Activated CD8-positive, alpha-beta memory T cell treated with anti-CD3 and anti-CD28 coated beads for 24 hours (primary cell): ENCODE measurements at regions not wholly inside any gene's neighbourhood (a gene's known extent, or its start where the extent isn't known, plus 50 kb on each side); places are given as distances from the start of the nearest gene placed in this dataset.

Experiments
- DNase-seq: peaks from one replicate; pipeline ENCODE4 v3.0.0-alpha.2; 2020

- DNase-seq: no peak
Measured at GRCh38 chr5:173808079-173808808, 79.9 kb upstream of the CPEB4 start.

- no peak for DNase-seq
Measured at GRCh38 chr5:173809014-173809413, 79.1 kb upstream of the CPEB4 start.

- DNase-seq: no peak
Measured at GRCh38 chr5:173812811-173813550, 75.2 kb upstream of the CPEB4 start.

GRCh38 chr5:173814053-173814452, 74.1 kb upstream of the CPEB4 start:
- no peak for DNase-seq

- no peak for DNase-seq
Measured at GRCh38 chr5:173815571-173815970, 72.6 kb upstream of the CPEB4 start.

GRCh38 chr5:173816728-173817127, 71.4 kb upstream of the CPEB4 start:
- DNase-seq: no peak

GRCh38 chr5:173817561-173817960, 70.6 kb upstream of the CPEB4 start:
- DNase-seq: no peak

- no peak for DNase-seq
Measured at GRCh38 chr5:173819521-173819920, 68.6 kb upstream of the CPEB4 start.

GRCh38 chr5:173823274-173823644, 64.9 kb upstream of the CPEB4 start:
- DNase-seq: no peak

- DNase-seq: no peak
Measured at GRCh38 chr5:173823721-173824567, 64.2 kb upstream of the CPEB4 start.

GRCh38 chr5:173825215-173825865, 62.8 kb upstream of the CPEB4 start:
- no peak for DNase-seq

- no peak for DNase-seq
Measured at GRCh38 chr5:173826086-173826427, 62.1 kb upstream of the CPEB4 start.

- DNase-seq: no peak
Measured at GRCh38 chr5:173826428-173827350, 61.5 kb upstream of the CPEB4 start.

GRCh38 chr5:173828952-173829351, 59.2 kb upstream of the CPEB4 start:
- no peak for DNase-seq

GRCh38 chr5:173829826-173830225, 58.3 kb upstream of the CPEB4 start:
- DNase-seq: no peak

- DNase-seq: no peak
Measured at GRCh38 chr5:173830421-173830820, 57.7 kb upstream of the CPEB4 start.

- no peak for DNase-seq
Measured at GRCh38 chr5:173831196-173831914, 56.8 kb upstream of the CPEB4 start.

GRCh38 chr5:173832386-173832785, 55.8 kb upstream of the CPEB4 start:
- no peak for DNase-seq

GRCh38 chr5:173833196-173833985, 54.8 kb upstream of the CPEB4 start:
- no peak for DNase-seq

GRCh38 chr5:173834071-173834771, 53.9 kb upstream of the CPEB4 start:
- no peak for DNase-seq
